HG03460 (cell line): ENCODE measurements at regions not wholly inside any gene's neighbourhood (a gene's known extent, or its start where the extent isn't known, plus 50 kb on each side); places are given as distances from the start of the nearest gene placed in this dataset.
"Not testable (repeated sequence)": the region's sequence is repeated elsewhere in the genome, so short reads cannot be mapped to it uniquely, and the experiment has no call there.

Source experiments
- ATAC-seq: cut with Tn5 transposase; IDR thresholded peaks from one replicate; pipeline ENCODE4 v1.9.1; 2021; ENCODE audit not compliant: unreplicated experiment

DNA sequence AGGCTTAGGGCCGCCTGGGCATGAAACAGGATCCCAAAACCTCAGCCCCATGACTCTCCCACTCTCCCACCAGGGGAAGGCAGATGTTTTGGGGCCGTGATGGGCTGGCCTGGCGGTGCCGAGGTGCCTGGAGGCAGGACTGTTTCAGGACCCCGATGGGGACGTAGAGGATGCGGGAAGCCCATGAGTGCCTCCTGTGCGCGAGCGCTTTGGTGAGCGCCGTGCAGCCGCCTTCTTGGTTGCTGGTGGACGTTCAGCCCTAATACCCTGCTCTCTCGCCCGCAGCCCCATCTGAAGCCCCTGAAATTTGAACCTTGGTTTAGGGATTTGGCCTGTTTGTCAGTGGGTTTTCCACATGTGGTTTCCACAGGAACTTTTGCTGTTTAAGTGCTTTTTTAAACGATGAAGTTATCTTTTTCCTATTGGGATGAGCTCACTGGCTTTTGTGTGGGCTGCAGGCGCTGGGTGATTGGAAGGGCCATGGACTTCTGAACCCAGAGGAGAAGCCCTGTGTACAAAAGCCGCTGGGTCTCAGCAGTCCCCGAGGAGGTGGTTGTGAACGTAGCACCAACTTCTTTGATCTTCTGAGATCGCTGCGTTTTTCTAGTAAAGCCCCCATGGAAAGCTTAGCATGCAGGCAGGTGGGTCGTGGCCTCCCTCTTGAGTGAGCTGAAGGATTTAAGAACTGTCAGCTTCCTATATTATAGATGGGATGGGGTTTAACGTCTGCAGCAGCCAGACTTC lies 145.7 kb downstream of the NPIPB11 start:
- not testable (repeated sequence) for ATAC-seq

- ATAC-seq: not testable (repeated sequence)
These were observed 146.7 kb downstream of the NPIPB11 start for GRCh38 chr16:29259635-29260457.

DNA sequence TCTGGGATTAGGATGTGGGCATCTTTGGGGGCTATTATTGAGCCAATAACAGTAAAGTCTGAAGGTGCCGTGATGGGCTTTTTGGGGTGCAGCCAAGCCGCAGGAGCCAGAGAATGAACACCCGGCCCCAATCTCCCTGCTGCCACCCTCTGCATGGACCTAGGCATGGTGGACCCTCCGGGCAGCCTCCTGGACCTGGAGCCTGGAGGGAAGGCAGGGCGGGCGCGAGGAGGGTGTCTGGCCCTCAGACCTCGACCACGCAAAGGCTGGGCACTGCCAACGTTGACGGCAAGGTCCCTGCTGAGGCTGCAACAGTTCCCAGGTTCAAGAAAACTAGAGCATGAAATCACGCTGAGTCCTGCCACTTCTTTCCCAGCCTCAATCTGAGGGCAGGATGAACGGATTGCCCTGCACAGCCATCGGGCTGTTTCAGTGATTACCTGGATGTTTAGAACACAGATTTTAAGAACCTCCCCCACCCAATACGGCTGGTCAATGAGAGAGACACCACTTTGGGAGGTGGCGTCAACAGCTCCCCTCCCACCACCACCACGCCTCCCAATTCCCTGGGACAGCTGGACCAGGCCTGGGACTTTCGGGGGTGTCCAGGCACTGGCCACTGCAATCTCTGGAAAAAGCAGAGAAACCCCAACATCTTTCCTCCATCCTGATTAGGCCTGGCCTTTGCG lies 147.4 kb downstream of the NPIPB11 start:
- ATAC-seq: not testable (repeated sequence)

DNA sequence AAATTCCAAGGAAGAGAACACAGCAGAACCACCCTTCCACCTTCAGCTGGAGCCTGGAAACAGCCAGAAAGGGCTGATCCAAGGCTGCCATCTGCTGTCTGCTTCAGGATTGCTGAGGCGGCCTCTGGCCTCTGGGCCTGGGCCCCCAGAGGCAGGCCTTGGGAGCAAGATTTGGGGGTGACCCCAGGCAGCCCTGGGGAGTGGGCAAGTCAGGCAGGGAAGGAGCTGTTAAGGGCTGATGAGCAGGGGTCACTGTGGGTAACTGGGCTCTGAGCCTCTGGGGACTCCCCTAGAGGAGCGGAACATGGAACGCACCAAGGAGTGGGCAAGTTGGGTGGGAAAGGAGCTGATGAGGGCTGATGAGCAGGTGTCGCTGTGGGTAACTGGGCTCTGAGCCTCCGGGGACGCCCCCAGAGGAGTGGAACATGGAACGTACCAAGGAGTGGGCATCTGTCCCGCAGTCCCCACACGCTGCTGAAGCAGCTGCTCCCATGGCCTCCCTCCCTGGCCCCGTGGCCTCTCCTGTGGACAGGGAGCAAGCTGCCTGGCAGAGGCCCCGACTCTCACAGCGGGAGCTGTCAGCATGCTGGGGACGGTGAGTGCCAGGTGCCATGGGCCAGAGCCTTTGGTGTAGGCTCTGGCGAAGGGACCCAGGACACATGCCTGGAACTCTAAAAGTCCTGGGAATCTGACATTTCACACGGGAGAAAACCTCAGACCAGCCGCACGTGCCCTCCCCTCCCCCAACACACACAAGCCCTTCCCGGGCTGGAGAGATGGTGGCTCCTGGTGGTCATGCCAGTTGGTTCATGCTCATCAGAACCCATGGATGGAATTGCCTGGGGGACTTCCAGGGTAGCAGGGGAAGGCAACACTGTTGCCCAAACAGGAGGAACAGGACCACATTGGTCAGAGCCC lies 148.8 kb downstream of the NPIPB11 start:
- ATAC-seq: not testable (repeated sequence)

DNA sequence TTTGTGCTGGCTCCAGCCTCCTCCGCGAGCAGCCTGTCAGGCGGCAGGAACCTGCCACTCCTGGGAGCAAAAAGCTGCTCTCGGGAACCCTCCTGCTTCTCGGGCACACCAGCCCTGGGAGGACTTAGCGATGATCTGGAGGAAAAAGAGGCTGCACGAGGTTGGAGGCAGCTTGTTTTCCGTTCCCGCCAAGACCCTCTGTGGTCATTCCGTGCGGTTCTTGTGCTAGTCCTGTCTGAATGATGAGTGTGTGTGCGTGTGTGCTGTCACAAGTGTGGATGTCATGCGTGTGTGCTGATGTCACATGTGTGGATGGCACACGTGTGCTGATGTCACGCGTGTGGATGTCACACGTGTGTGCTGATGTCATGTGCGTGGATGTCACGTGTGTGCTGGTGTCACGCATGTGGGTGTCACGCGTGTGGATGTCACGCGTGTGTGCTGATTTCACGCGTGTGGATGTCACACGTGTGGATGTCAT lies 150.0 kb downstream of the NPIPB11 start:
- no peak for ATAC-seq

DNA sequence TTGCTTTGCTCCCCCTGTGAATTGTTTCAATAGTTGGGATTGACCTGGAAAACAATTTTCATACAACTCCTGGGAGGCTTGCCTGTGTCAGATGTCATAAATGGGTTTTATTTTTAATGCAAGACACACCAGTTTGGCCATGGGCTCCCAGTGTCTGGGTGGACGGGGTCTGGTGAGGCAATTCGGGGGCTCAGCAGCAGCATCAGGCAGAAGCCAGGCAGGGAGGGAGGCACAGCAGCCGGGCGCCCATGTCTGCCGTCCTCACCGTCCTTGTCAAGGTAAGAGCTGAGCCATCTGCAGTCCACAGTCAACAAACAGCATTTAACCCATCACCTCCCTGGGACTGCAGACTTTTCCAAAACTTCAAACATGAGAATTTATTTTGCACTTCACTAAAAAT lies 150.6 kb downstream of the NPIPB11 start:
- not testable (repeated sequence) for ATAC-seq

DNA sequence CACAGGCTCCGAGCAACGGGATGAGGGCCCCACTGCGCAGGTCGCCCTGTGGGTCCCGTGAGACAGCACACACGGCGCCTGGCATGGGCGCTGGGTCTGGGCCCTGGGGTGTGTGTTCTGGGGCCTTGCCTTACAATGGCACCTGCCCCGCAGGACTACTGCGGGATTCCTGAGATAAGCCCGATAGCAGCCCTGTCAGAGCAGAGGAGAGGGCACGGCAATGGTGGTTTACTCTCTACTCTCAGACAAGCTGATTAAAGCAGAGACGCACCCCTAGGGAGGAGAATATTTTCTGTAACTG lies 151.1 kb downstream of the NPIPB11 start:
- ATAC-seq: not testable (repeated sequence)

DNA sequence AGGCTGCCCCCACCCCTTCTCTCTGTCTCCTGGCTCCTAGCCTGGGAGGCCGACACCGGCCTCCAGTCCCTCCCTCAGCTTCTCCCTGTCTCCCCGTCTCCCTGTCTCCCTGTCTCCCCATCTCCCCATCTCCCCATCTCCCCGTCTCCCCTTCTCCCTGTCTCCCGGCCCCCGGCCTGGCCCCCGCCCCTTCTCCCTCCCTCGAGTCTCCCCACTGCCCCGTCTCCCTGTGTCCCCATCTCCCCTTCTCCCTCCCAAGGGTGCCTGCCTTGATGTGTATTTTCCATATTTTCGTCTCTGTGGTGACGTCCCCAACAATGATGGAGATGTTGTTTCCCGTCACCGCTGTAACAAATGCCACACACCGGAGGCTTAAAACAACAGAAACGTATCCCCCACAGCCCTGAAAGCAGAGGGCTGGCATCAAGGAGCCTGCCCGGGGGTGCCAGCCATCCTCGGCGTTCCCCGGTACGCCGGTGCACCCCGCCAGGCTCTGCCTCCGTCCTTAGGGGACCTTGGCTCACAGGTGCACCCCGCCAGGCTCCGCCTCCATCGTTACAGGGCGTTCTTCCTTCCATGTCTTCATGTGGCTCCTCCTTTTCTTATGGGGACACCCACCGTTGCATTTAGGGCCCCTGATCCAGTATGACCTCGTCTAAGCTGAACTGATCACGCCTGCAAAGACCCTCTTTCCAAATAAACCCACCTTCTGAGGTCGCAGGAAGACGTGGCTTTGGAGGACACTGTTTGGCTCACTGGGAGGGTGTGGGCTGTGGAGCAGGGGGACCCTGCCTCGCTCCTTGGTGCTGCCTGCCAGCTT lies 151.6 kb downstream of the NPIPB11 start:
- ATAC-seq: no peak

DNA sequence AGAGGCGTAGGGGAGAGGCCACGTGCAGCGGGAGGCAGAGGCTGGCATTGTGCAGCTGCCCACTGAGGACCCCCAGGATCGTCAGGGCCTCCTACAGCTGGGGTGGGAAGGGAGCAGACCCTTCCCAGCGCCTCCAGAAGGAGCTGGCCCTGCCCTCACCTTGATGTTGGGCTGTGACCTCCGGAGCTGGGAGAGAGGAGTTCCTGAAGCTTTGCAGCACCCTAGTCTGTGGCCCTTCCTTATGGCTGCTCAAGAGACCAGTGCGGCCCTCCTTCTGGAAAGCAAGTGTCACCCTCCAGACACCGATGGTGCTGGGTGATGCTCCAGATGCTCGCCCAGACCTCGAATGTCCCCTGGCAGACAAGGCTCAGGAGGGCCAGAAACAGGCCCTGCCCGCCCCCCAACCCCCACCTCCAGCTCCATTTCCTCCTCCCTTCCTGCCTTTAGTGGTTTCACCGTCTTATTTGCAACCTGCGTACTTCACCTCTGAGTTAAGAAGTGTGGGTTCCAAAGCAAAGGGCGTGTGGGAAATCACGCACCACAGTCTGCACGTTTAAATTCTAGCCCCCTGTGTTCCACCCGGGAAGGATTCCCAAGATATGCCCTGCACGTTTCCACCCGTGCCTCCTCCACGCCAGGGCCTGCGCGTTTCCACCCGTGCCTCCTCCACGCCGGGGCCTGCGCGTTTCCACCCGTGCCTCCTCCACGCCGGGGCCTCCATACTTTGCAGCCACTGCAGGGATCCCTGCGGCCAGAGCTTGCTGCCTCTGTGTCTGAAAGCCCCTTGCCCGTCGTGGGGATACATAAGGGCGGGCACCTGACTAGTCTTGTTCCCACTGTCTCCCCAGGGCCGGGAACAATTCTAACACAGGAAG lies 152.6 kb downstream of the NPIPB11 start:
- not testable (repeated sequence) for ATAC-seq

- ATAC-seq: not testable (repeated sequence)
These were observed 153.4 kb downstream of the NPIPB11 start for GRCh38 chr16:29253066-29253590.

GRCh38 chr16:29252311-29252710 lies 154.2 kb downstream of the NPIPB11 start:
- ATAC-seq: not testable (repeated sequence)

GRCh38 chr16:29251571-29252011 lies 154.9 kb downstream of the NPIPB11 start:
- ATAC-seq: not testable (repeated sequence)

DNA sequence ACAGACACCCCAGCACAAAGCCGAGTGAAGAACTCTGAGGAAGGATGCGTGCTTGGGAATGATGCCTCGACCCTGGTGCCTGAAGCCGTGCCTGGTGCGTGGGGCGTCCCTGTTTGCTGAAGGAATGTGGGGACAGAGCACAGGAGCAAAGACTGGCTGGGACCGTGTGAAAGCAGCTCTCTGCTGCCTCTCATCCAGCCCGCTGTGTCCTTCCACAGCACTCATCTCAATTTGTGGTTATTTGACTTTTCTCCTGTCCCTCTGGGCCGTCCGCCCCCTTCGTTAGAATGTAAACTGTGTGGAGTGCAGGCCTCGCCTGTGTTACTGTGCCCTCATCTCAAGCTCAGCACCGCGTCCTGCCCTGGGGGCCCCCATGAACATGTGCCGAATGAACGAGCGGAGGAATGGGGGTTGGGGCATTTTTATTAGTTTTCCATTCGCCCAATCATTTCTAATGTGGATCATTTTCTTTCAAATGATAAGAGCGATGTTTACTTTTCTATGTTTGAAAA lies 155.5 kb downstream of the NPIPB11 start:
- not testable (repeated sequence) for ATAC-seq

DNA sequence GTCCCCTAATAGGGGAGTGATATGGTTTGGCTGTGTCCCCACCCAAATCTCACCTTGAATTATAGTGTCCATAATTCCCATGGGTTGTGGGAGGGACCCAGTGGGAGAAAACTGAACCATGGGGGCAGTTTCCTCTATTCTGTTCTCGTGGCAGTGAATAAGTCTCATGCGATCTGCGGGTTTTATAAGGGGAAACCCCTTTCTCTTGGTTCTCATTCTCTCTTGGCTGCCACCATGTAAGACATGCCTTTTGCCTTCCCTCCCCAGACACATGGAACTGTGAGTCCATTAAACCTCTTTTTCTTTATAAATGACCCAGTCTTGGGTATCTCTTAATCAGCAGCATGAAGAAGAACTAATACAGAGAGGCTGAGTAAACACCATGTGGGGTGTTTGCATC lies 156.0 kb downstream of the NPIPB11 start:
- not testable (repeated sequence) for ATAC-seq

DNA sequence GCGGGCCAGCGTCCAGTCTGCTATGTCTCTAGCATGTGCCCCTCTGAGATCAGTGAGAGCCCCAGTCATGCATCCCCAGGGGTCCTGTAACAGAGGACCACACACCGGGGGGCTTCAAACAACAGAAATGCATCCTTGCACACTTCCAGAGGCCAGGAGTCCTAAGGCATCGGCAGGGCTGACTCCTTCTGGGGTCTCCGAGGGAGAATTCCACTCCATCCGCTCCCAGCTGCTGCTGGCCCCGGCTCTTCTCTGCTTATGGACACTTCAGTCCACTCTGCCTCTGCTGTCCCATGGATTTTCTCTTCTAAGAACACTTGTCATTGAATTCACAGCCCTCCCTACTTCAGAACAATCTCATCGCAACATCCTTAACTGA lies 157.6 kb downstream of the NPIPB11 start:
- ATAC-seq: not testable (repeated sequence)

GRCh38 chr16:29248306-29248939 lies 158.1 kb downstream of the NPIPB11 start:
- not testable (repeated sequence) for ATAC-seq

- not testable (repeated sequence) for ATAC-seq
These were observed 160.4 kb downstream of the NPIPB11 start for GRCh38 chr16:29246091-29246490.

DNA sequence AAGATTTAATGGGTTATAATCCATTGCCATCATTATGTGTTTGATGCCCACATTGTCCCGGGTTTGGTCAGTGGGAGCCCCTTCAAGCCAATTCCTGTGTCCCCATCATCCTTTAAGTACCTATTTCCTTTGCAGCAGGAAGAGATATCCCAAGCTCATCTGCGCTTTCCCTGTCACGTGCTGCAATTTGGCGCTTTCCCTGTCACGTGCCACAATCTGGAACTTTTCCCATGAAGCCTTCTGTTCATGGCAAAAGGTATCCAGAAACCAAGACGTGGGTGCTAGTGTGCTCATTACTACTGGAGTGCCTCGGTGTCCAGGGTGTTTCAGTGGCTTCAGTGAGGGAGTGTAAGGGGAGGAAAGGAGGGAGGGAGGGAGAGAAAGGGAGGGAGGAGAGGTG lies 168.5 kb downstream of the NPIPB11 start:
- no peak for ATAC-seq
